Chondrocyte (in vitro differentiated cells): ENCODE measurements at regions not wholly inside any gene's neighbourhood (a gene's known extent, or its start where the extent isn't known, plus 50 kb on each side); places are given as distances from the start of the nearest gene placed in this dataset.

Experiments used
- DNase-seq: peaks from one replicate; pipeline ENCODE4 v3.0.0; 2021; ENCODE audit warnings: mixed read lengths, low spot score
- H3K27ac Mint-ChIP-seq: one replicate; pipeline ENCODE4 v1.8.0; 2021; ENCODE audit warnings: mild to moderate bottlenecking, moderate library complexity, mixed read lengths; ENCODE audit not compliant: unreplicated experiment
- H3K27me3 Mint-ChIP-seq: 2 replicates; pipeline ENCODE4 v1.8.0; 2021; ENCODE audit warnings: low read depth, mixed read lengths
- H3K36me3 Mint-ChIP-seq: 2 replicates; pipeline ENCODE4 v1.8.0; 2021; ENCODE audit warnings: low read depth, mixed read lengths
- H3K4me1 Mint-ChIP-seq: 2 replicates; pipeline ENCODE4 v1.8.0; 2021; ENCODE audit warnings: low read depth, mild to moderate bottlenecking, mixed read lengths
- H3K4me3 Mint-ChIP-seq: one replicate; pipeline ENCODE4 v1.8.0; 2021; ENCODE audit warnings: mild to moderate bottlenecking, moderate library complexity, mixed read lengths; ENCODE audit not compliant: unreplicated experiment
- H3K9me3 Mint-ChIP-seq: 2 replicates; pipeline ENCODE4 v1.8.0; 2021; ENCODE audit warnings: low read depth, mixed read lengths
- CTCF ChIP-seq: fragments of 200-600 bp; sonication (generic); IDR thresholded peaks from 2 replicates; pipeline ENCODE4 v1.5.0; 2021; ENCODE audit warnings: antibody characterized with exemption, mild to moderate bottlenecking, moderate library complexity

- H3K4me1 Mint-ChIP-seq = peaks cover 38% of the 10 kb centered on the region
- H3K27me3 Mint-ChIP-seq = no peaks in the 10 kb centered on the region
- peaks cover 27% of the 10 kb centered on the region for H3K9me3 Mint-ChIP-seq
- H3K36me3 Mint-ChIP-seq = peaks cover 4% of the 10 kb centered on the region
- no peak for DNase-seq
- peak; percentile 57 for TF ChIP-seq CTCF
- no peak overlapping the region for H3K4me3 Mint-ChIP-seq
- H3K27ac Mint-ChIP-seq = peak overlapping the region; percentile 72
Measured at GRCh38 chr7:145398758-145399157, 562.9 kb upstream of the TPK1 start.

- no peak for TF ChIP-seq CTCF
- H3K36me3 Mint-ChIP-seq = no peaks in the 10 kb centered on the region
- DNase-seq = no peak
- no peak overlapping the region for H3K4me3 Mint-ChIP-seq
- H3K4me1 Mint-ChIP-seq = peaks cover 26% of the 10 kb centered on the region
- H3K27ac Mint-ChIP-seq = no peak overlapping the region
- H3K9me3 Mint-ChIP-seq = peaks cover 20% of the 10 kb centered on the region
- no peaks in the 10 kb centered on the region for H3K27me3 Mint-ChIP-seq
Measured at GRCh38 chr7:145394126-145394525, 558.3 kb upstream of the TPK1 start.

GRCh38 chr7:145382762-145383161 is 546.9 kb upstream of the TPK1 start:
- Mint-ChIP-seq H3K4me3 (no peak overlapping the region), H3K9me3 (peaks cover 47% of the 10 kb centered on the region), H3K36me3 (peaks cover 4% of the 10 kb centered on the region), H3K27ac (no peak overlapping the region), H3K27me3 (no peaks in the 10 kb centered on the region), H3K4me1 (no peaks in the 10 kb centered on the region)
- TF ChIP-seq CTCF = no peak
- no peak for DNase-seq

- no peaks in the 10 kb centered on the region for H3K36me3 Mint-ChIP-seq
- TF ChIP-seq CTCF = no peak
- no peak for DNase-seq
- H3K4me1 Mint-ChIP-seq = no peaks in the 10 kb centered on the region
- H3K4me3 Mint-ChIP-seq = no peak overlapping the region
- no peaks in the 10 kb centered on the region for H3K27me3 Mint-ChIP-seq
- H3K27ac Mint-ChIP-seq = no peak overlapping the region
- H3K9me3 Mint-ChIP-seq = peaks cover 40% of the 10 kb centered on the region
Measured at GRCh38 chr7:145378197-145378596, 542.3 kb upstream of the TPK1 start.

- Mint-ChIP-seq H3K27me3 (no peaks in the 10 kb centered on the region), H3K4me1 (no peaks in the 10 kb centered on the region), H3K27ac (no peak overlapping the region), H3K9me3 (peaks cover 37% of the 10 kb centered on the region), H3K4me3 (no peak overlapping the region), H3K36me3 (no peaks in the 10 kb centered on the region)
- DNase-seq = peak; percentile 86
- TF ChIP-seq CTCF = no peak
Measured at GRCh38 chr7:145360511-145361100, 524.8 kb upstream of the TPK1 start.
